Activated T-cell treated with anti-CD3 and anti-CD28 coated beads, Interleukin-2, amount 50 U/mL, for 4 hours (primary cell): ENCODE measurements at regions not wholly inside any gene's neighbourhood (a gene's known extent, or its start where the extent isn't known, plus 50 kb on each side); places are given as distances from the start of the nearest gene placed in this dataset.
"Not testable (repeated sequence)": the region's sequence is repeated elsewhere in the genome, so short reads cannot be mapped to it uniquely, and the experiment has no call there.

Experiments used
- ATAC-seq, 2 donors: fragments of 200-7000 bp; cut with Tn5 transposase; one replicate each; pipeline ENCODE4 v1.10.0; 2021
- DNase-seq: peaks from one replicate; pipeline ENCODE4 v3.0.0-alpha.2; 2020
- H3K27me3 Mint-ChIP-seq: one replicate; pipeline ENCODE4 v1.8.0; 2021; ENCODE audit warnings: low read depth, mixed read lengths
- H3K36me3 Mint-ChIP-seq: one replicate; pipeline ENCODE4 v1.8.0; 2022; ENCODE audit warnings: mixed read lengths; ENCODE audit not compliant: insufficient read depth
- H3K4me1 Mint-ChIP-seq: one replicate; pipeline ENCODE4 v1.8.0; 2021; ENCODE audit warnings: low read depth, mixed read lengths
- H3K4me3 Mint-ChIP-seq: one replicate; pipeline ENCODE4 v1.8.0; 2021; ENCODE audit warnings: mild to moderate bottlenecking, moderate library complexity, mixed read lengths
- H3K9me3 Mint-ChIP-seq: one replicate; pipeline ENCODE4 v1.8.0; 2021; ENCODE audit warnings: mixed read lengths

GRCh38 chr7:69433081-69433480 lies 165.2 kb upstream of the AUTS2 start:
- Mint-ChIP-seq H3K4me3 (no peak overlapping the region), H3K27me3 (peaks cover 16% of the 10 kb centered on the region), H3K9me3 (peaks cover 17% of the 10 kb centered on the region), H3K4me1 (no peaks in the 10 kb centered on the region), H3K36me3 (no peaks in the 10 kb centered on the region)
- ATAC-seq = no peak
- DNase-seq = no peak

- no peak overlapping the region for H3K4me3 Mint-ChIP-seq
- DNase-seq = no peak
- H3K4me1 Mint-ChIP-seq = no peaks in the 10 kb centered on the region
- no peak for ATAC-seq
- peaks cover 16% of the 10 kb centered on the region for H3K27me3 Mint-ChIP-seq
- H3K36me3 Mint-ChIP-seq = no peaks in the 10 kb centered on the region
- peaks cover 15% of the 10 kb centered on the region for H3K9me3 Mint-ChIP-seq
These were observed 163.9 kb upstream of the AUTS2 start for GRCh38 chr7:69434398-69434815.

- Mint-ChIP-seq H3K36me3 (no peaks in the 10 kb centered on the region), H3K4me1 (no peaks in the 10 kb centered on the region), H3K9me3 (peaks cover 23% of the 10 kb centered on the region), H3K4me3 (no peak overlapping the region), H3K27me3 (peaks cover 8% of the 10 kb centered on the region)
- DNase-seq = no peak
- no peak for ATAC-seq
These were observed 162.6 kb upstream of the AUTS2 start for GRCh38 chr7:69435711-69436110.

GRCh38 chr7:69436946-69437345 lies 161.3 kb upstream of the AUTS2 start:
- Mint-ChIP-seq H3K36me3 (no peaks in the 10 kb centered on the region), H3K27me3 (peaks cover under 1% of the 10 kb centered on the region), H3K9me3 (peaks cover 27% of the 10 kb centered on the region), H3K4me3 (no peak overlapping the region), H3K4me1 (no peaks in the 10 kb centered on the region)
- ATAC-seq (no peak), DNase-seq (no peak)

- H3K4me1 Mint-ChIP-seq = no peaks in the 10 kb centered on the region
- no peaks in the 10 kb centered on the region for H3K27me3 Mint-ChIP-seq
- ATAC-seq = no peak
- no peak for DNase-seq
- peaks cover 27% of the 10 kb centered on the region for H3K9me3 Mint-ChIP-seq
- H3K36me3 Mint-ChIP-seq = no peaks in the 10 kb centered on the region
- no peak overlapping the region for H3K4me3 Mint-ChIP-seq
These were observed 159.5 kb upstream of the AUTS2 start for GRCh38 chr7:69438584-69439412.

GRCh38 chr7:69439636-69440325 lies 158.5 kb upstream of the AUTS2 start:
- no peaks in the 10 kb centered on the region for H3K4me1 Mint-ChIP-seq
- no peaks in the 10 kb centered on the region for H3K36me3 Mint-ChIP-seq
- ATAC-seq = no peak

GRCh38 chr7:69440976-69441375 lies 157.3 kb upstream of the AUTS2 start:
- Mint-ChIP-seq H3K4me1 (no peaks in the 10 kb centered on the region), H3K4me3 (no peak overlapping the region), H3K36me3 (no peaks in the 10 kb centered on the region), H3K9me3 (peaks cover 25% of the 10 kb centered on the region), H3K27me3 (no peaks in the 10 kb centered on the region)
- no peak for ATAC-seq
- no peak for DNase-seq

More at GRCh38 chr7:69439636-69440325, 158.5 kb upstream of the AUTS2 start:
- Mint-ChIP-seq H3K4me3 (no peak overlapping the region), H3K27me3 (no peaks in the 10 kb centered on the region), H3K9me3 (peaks cover 23% of the 10 kb centered on the region)
- DNase-seq = no peak

GRCh38 chr7:69443136-69443535 lies 155.1 kb upstream of the AUTS2 start:
- Mint-ChIP-seq H3K9me3 (peaks cover 25% of the 10 kb centered on the region), H3K36me3 (no peaks in the 10 kb centered on the region), H3K4me1 (no peaks in the 10 kb centered on the region), H3K27me3 (no peaks in the 10 kb centered on the region), H3K4me3 (no peak overlapping the region)
- ATAC-seq (no peak), DNase-seq (no peak)

GRCh38 chr7:69445541-69445940 lies 152.7 kb upstream of the AUTS2 start:
- DNase-seq (no peak), ATAC-seq (no peak)
- Mint-ChIP-seq H3K9me3 (peaks cover 12% of the 10 kb centered on the region), H3K4me3 (no peak overlapping the region), H3K27me3 (no peaks in the 10 kb centered on the region), H3K36me3 (no peaks in the 10 kb centered on the region), H3K4me1 (no peaks in the 10 kb centered on the region)

GRCh38 chr7:69446213-69446612 lies 152.1 kb upstream of the AUTS2 start:
- H3K9me3 Mint-ChIP-seq = peaks cover 12% of the 10 kb centered on the region
- H3K27me3 Mint-ChIP-seq, DNase-seq, H3K4me3 Mint-ChIP-seq, H3K36me3 Mint-ChIP-seq, H3K4me1 Mint-ChIP-seq, ATAC-seq: not testable (repeated sequence)

- no peak for ATAC-seq
These were observed 150.2 kb upstream of the AUTS2 start for GRCh38 chr7:69448071-69448470.

GRCh38 chr7:69450456-69450855 lies 147.8 kb upstream of the AUTS2 start:
- Mint-ChIP-seq H3K4me3 (no peak overlapping the region), H3K9me3 (peaks cover 2% of the 10 kb centered on the region), H3K4me1 (no peaks in the 10 kb centered on the region), H3K27me3 (no peaks in the 10 kb centered on the region), H3K36me3 (no peaks in the 10 kb centered on the region)
- ATAC-seq (no peak), DNase-seq (no peak)

More at GRCh38 chr7:69448071-69448470, 150.2 kb upstream of the AUTS2 start:
- H3K9me3 Mint-ChIP-seq = peaks cover 9% of the 10 kb centered on the region
- H3K36me3 Mint-ChIP-seq = no peaks in the 10 kb centered on the region
- no peaks in the 10 kb centered on the region for H3K27me3 Mint-ChIP-seq
- DNase-seq = no peak
- no peak overlapping the region for H3K4me3 Mint-ChIP-seq
- H3K4me1 Mint-ChIP-seq = no peaks in the 10 kb centered on the region

- H3K9me3 Mint-ChIP-seq = no peaks in the 10 kb centered on the region
- H3K4me3 Mint-ChIP-seq = no peak overlapping the region
- no peak for ATAC-seq
- H3K27me3 Mint-ChIP-seq = no peaks in the 10 kb centered on the region
- DNase-seq = no peak
- no peaks in the 10 kb centered on the region for H3K4me1 Mint-ChIP-seq
- H3K36me3 Mint-ChIP-seq = no peaks in the 10 kb centered on the region
These were observed 146.6 kb upstream of the AUTS2 start for GRCh38 chr7:69451715-69452114.

- Mint-ChIP-seq H3K9me3 (no peaks in the 10 kb centered on the region), H3K4me3 (no peak overlapping the region), H3K4me1 (no peaks in the 10 kb centered on the region), H3K36me3 (no peaks in the 10 kb centered on the region), H3K27me3 (no peaks in the 10 kb centered on the region)
- no peak for ATAC-seq
- DNase-seq = no peak
These were observed 145.5 kb upstream of the AUTS2 start for GRCh38 chr7:69452797-69453196.
